Panc1 (cell line): ENCODE measurements at regions not wholly inside any gene's neighbourhood (a gene's known extent, or its start where the extent isn't known, plus 50 kb on each side); places are given as distances from the start of the nearest gene placed in this dataset.

Experiments used
- POLR2AphosphoS5 ChIP-seq: IDR thresholded peaks from 2 replicates; pipeline ENCODE4 v1.6.1; 2012; ENCODE audit warnings: mild to moderate bottlenecking, low read depth, low read length, moderate library complexity
- TF ChIP-seq, protein P1 (sequence below): fragments of 450-650 bp; IDR thresholded peaks from 2 replicates; pipeline ENCODE4 v1.5.1; 2017; ENCODE audit warnings: mild to moderate bottlenecking

- TF ChIP-seq, protein P1, sequence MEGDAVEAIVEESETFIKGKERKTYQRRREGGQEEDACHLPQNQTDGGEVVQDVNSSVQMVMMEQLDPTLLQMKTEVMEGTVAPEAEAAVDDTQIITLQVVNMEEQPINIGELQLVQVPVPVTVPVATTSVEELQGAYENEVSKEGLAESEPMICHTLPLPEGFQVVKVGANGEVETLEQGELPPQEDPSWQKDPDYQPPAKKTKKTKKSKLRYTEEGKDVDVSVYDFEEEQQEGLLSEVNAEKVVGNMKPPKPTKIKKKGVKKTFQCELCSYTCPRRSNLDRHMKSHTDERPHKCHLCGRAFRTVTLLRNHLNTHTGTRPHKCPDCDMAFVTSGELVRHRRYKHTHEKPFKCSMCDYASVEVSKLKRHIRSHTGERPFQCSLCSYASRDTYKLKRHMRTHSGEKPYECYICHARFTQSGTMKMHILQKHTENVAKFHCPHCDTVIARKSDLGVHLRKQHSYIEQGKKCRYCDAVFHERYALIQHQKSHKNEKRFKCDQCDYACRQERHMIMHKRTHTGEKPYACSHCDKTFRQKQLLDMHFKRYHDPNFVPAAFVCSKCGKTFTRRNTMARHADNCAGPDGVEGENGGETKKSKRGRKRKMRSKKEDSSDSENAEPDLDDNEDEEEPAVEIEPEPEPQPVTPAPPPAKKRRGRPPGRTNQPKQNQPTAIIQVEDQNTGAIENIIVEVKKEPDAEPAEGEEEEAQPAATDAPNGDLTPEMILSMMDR, result no peak
- no peak for TF ChIP-seq POLR2AphosphoS5
Observed at GRCh38 chr2:34305587-34305986, 706.5 kb upstream of the FAM98A start.
